ENCODE measurements at regions not wholly inside any gene's neighbourhood (a gene's known extent, or its start where the extent isn't known, plus 50 kb on each side); places are given as distances from the start of the nearest gene placed in this dataset.

- no peak for TF ChIP-seq POLR2A (IDR thresholded peaks at IDR 0.05)
- no peak for TF ChIP-seq CTCF (IDR thresholded peaks at IDR 0.05)
- no peak for TF ChIP-seq POLR2AphosphoS5 (IDR thresholded peaks at IDR 0.05; ENCODE audit: insufficient read depth in 1 of 2, low read depth in 1 of 2)
Observed at GRCh38 chr5:10868956-10869355, 107.9 kb upstream of the DAP start.
